ENCODE measurements at regions not wholly inside any gene's neighbourhood (a gene's known extent, or its start where the extent isn't known, plus 50 kb on each side); places are given as distances from the start of the nearest gene placed in this dataset.

GRCh38 chr14:53526200-53526599 is 373.1 kb upstream of the DDHD1 start:
- ATAC-seq (replicated peaks) (no peak), DNase-seq (no peak)
- no peaks in the 10 kb centered on the region for H3K27me3 Mint-ChIP-seq
- H3K27ac Mint-ChIP-seq: no peak overlapping the region
- peaks cover 12% of the 10 kb centered on the region in 2 donors for H3K9me3 Mint-ChIP-seq
- no peaks in the 10 kb centered on the region for H3K36me3 Mint-ChIP-seq (ENCODE audit: insufficient read depth)
- no peaks in the 10 kb centered on the region for H3K4me1 Mint-ChIP-seq (ENCODE audit: low read depth in 2 of 2)
- no peak overlapping the region for H3K4me3 Mint-ChIP-seq

GRCh38 chr14:53525608-53526007 is 372.5 kb upstream of the DDHD1 start:
- ATAC-seq (replicated peaks) (no peak), DNase-seq (no peak)
- Mint-ChIP-seq H3K4me3 (no peak overlapping the region), H3K9me3 (peaks cover 13 to 14% of the 10 kb centered on the region in 2 donors), H3K36me3 (ENCODE audit: insufficient read depth) (no peaks in the 10 kb centered on the region), H3K27me3 (no peaks in the 10 kb centered on the region), H3K4me1 (ENCODE audit: low read depth in 2 of 2) (no peaks in the 10 kb centered on the region), H3K27ac (no peak overlapping the region)

GRCh38 chr14:53524391-53524790 is 371.3 kb upstream of the DDHD1 start:
- Mint-ChIP-seq H3K27me3 (no peaks in the 10 kb centered on the region), H3K36me3 (ENCODE audit: insufficient read depth) (no peaks in the 10 kb centered on the region), H3K4me1 (ENCODE audit: low read depth in 2 of 2) (no peaks in the 10 kb centered on the region)

GRCh38 chr14:53523226-53523625 is 370.1 kb upstream of the DDHD1 start:
- Mint-ChIP-seq H3K36me3 (ENCODE audit: insufficient read depth) (no peaks in the 10 kb centered on the region), H3K27me3 (no peaks in the 10 kb centered on the region), H3K9me3 (peaks cover 13 to 14% of the 10 kb centered on the region in 2 donors), H3K4me3 (no peak overlapping the region), H3K4me1 (ENCODE audit: low read depth in 2 of 2) (no peaks in the 10 kb centered on the region), H3K27ac (no peak overlapping the region)
- no peak for DNase-seq
- ATAC-seq (replicated peaks): no peak

More at GRCh38 chr14:53524391-53524790, 371.3 kb upstream of the DDHD1 start:
- ATAC-seq (replicated peaks) (no peak), DNase-seq (no peak)
- Mint-ChIP-seq H3K9me3 (peaks cover 13 to 14% of the 10 kb centered on the region in 2 donors), H3K4me3 (no peak overlapping the region), H3K27ac (no peak overlapping the region)

GRCh38 chr14:53520078-53520928 is 367.2 kb upstream of the DDHD1 start:
- peaks cover 7 to 12% of the 10 kb centered on the region in 2 donors for H3K9me3 Mint-ChIP-seq

GRCh38 chr14:53519137-53519536 is 366.0 kb upstream of the DDHD1 start:
- H3K4me1 Mint-ChIP-seq (ENCODE audit: low read depth in 2 of 2): no peaks in the 10 kb centered on the region
- ATAC-seq (replicated peaks): no peak
- peaks cover 7 to 10% of the 10 kb centered on the region in 2 donors for H3K9me3 Mint-ChIP-seq
- no peaks in the 10 kb centered on the region for H3K27me3 Mint-ChIP-seq
- H3K27ac Mint-ChIP-seq: no peak overlapping the region
- H3K4me3 Mint-ChIP-seq: no peak overlapping the region
- no peak for DNase-seq
- H3K36me3 Mint-ChIP-seq (ENCODE audit: insufficient read depth): no peaks in the 10 kb centered on the region

More at GRCh38 chr14:53520078-53520928, 367.2 kb upstream of the DDHD1 start:
- no peak for ATAC-seq (replicated peaks)
- no peak overlapping the region for H3K4me3 Mint-ChIP-seq
- H3K27ac Mint-ChIP-seq: no peak overlapping the region
- no peaks in the 10 kb centered on the region for H3K27me3 Mint-ChIP-seq
- no peaks in the 10 kb centered on the region for H3K4me1 Mint-ChIP-seq (ENCODE audit: low read depth in 2 of 2)
- H3K36me3 Mint-ChIP-seq (ENCODE audit: insufficient read depth): no peaks in the 10 kb centered on the region
- DNase-seq: no peak

- H3K9me3 Mint-ChIP-seq: peaks cover 7 to 12% of the 10 kb centered on the region in 2 donors
- no peaks in the 10 kb centered on the region for H3K27me3 Mint-ChIP-seq
- no peaks in the 10 kb centered on the region for H3K36me3 Mint-ChIP-seq (ENCODE audit: insufficient read depth)
- H3K27ac Mint-ChIP-seq: no peak overlapping the region
- ATAC-seq (replicated peaks) (no peak), DNase-seq (no peak)
- H3K4me1 Mint-ChIP-seq (ENCODE audit: low read depth in 2 of 2): no peaks in the 10 kb centered on the region
- H3K4me3 Mint-ChIP-seq: no peak overlapping the region
These were observed 364.3 kb upstream of the DDHD1 start for GRCh38 chr14:53517270-53517960.

GRCh38 chr14:53516261-53516774 is 363.2 kb upstream of the DDHD1 start:
- Mint-ChIP-seq H3K4me1 (ENCODE audit: low read depth in 2 of 2) (no peaks in the 10 kb centered on the region), H3K9me3 (peaks cover 3 to 11% of the 10 kb centered on the region in 2 donors), H3K36me3 (ENCODE audit: insufficient read depth) (no peaks in the 10 kb centered on the region), H3K27ac (no peak overlapping the region), H3K27me3 (no peaks in the 10 kb centered on the region), H3K4me3 (no peak overlapping the region)
- DNase-seq: no peak
- ATAC-seq (replicated peaks): no peak

- ATAC-seq (replicated peaks): no peak
- H3K27ac Mint-ChIP-seq: no peak overlapping the region
- no peaks in the 10 kb centered on the region for H3K27me3 Mint-ChIP-seq
These were observed 362.2 kb upstream of the DDHD1 start for GRCh38 chr14:53515276-53515675.

GRCh38 chr14:53514197-53514596 is 361.1 kb upstream of the DDHD1 start:
- Mint-ChIP-seq H3K27ac (no peak overlapping the region), H3K4me1 (ENCODE audit: low read depth in 2 of 2) (no peaks in the 10 kb centered on the region), H3K36me3 (ENCODE audit: insufficient read depth) (no peaks in the 10 kb centered on the region), H3K27me3 (no peaks in the 10 kb centered on the region), H3K9me3 (peaks cover 0 to 9% of the 10 kb centered on the region in 2 donors), H3K4me3 (no peak overlapping the region)
- no peak for ATAC-seq (replicated peaks)
- no peak for DNase-seq

More at GRCh38 chr14:53515276-53515675, 362.2 kb upstream of the DDHD1 start:
- Mint-ChIP-seq H3K9me3 (peaks cover 0 to 9% of the 10 kb centered on the region in 2 donors), H3K36me3 (ENCODE audit: insufficient read depth) (no peaks in the 10 kb centered on the region), H3K4me1 (ENCODE audit: low read depth in 2 of 2) (no peaks in the 10 kb centered on the region), H3K4me3 (no peak overlapping the region)
- no peak for DNase-seq

GRCh38 chr14:53510281-53510912 is 357.3 kb upstream of the DDHD1 start:
- H3K4me3 Mint-ChIP-seq: no peak overlapping the region
- H3K4me1 Mint-ChIP-seq (ENCODE audit: low read depth in 2 of 2): no peaks in the 10 kb centered on the region
- H3K36me3 Mint-ChIP-seq (ENCODE audit: insufficient read depth): no peaks in the 10 kb centered on the region
- DNase-seq: no peak
- no peak overlapping the region for H3K27ac Mint-ChIP-seq
- H3K27me3 Mint-ChIP-seq: no peaks in the 10 kb centered on the region
- ATAC-seq (replicated peaks): no peak
- peaks cover 0 to 11% of the 10 kb centered on the region in 2 donors for H3K9me3 Mint-ChIP-seq

- DNase-seq (no peak), ATAC-seq (replicated peaks) (no peak)
- no peaks in the 10 kb centered on the region for H3K36me3 Mint-ChIP-seq (ENCODE audit: insufficient read depth)
- no peak overlapping the region for H3K4me3 Mint-ChIP-seq
- H3K27ac Mint-ChIP-seq: no peak overlapping the region
- peaks cover 6 to 11% of the 10 kb centered on the region in 2 donors for H3K9me3 Mint-ChIP-seq
- no peaks in the 10 kb centered on the region for H3K4me1 Mint-ChIP-seq (ENCODE audit: low read depth in 2 of 2)
- H3K27me3 Mint-ChIP-seq: no peaks in the 10 kb centered on the region
These were observed 356.4 kb upstream of the DDHD1 start for GRCh38 chr14:53509276-53510244.

All from effector memory CD8-positive, alpha-beta T cell (primary cell).